Gastroesophageal sphincter (tissue), 4 donors: ENCODE measurements at regions not wholly inside any gene's neighbourhood (a gene's known extent, or its start where the extent isn't known, plus 50 kb on each side); places are given as distances from the start of the nearest gene placed in this dataset.

Source experiments
- ATAC-seq: fragments of 150-250 bp; one replicate; pipeline ENCODE4 v1.9.1; 2016; ENCODE audit warnings: mild to moderate bottlenecking, moderate library complexity
- H3K27ac ChIP-seq, 4 donors: fragments of 200-600 bp; sonication (generic) in 3 of 4; 1 replicate in 3 of 4; 2 replicates in 1 of 4; pipeline ENCODE4 v1.5.1; 2016 to 2019
- H3K27me3 ChIP-seq: fragments of 200-600 bp; sonication (generic); one replicate; pipeline ENCODE4 v1.5.1; 2019
- H3K36me3 ChIP-seq, 2 donors: fragments of 200-600 bp; sonication (generic); one replicate each; pipeline ENCODE4 v1.5.1; 2019; ENCODE audit warnings: control low read depth in 1 of 2
- H3K4me1 ChIP-seq, 3 donors: fragments of 200-600 bp; sonication (generic); 1 replicate in 2 of 3; 2 replicates in 1 of 3; pipeline ENCODE4 v1.5.1; 2016 to 2019; ENCODE audit warnings: control low read depth in 2 of 3
- H3K4me3 ChIP-seq, 2 donors: fragments of 200-600 bp; sonication (generic); one replicate each; pipeline ENCODE4 v1.5.1; 2019; ENCODE audit warnings: mild to moderate bottlenecking in 1 of 2, moderate library complexity in 1 of 2
- H3K9me3 ChIP-seq, 3 donors: fragments of 200-600 bp; sonication (generic); one replicate each; pipeline ENCODE4 v1.5.1; 2017 to 2019; ENCODE audit warnings: control low read depth in 2 of 3
- CTCF ChIP-seq, 4 experiments: fragments of 200-600 bp in 2 of 4; fragments of 450-650 bp in 2 of 4; sonication (generic) in 1 of 4; IDR thresholded peaks; one replicate each; pipeline ENCODE4 v1.5.1; 2017 to 2019; ENCODE audit warnings: antibody characterized with exemption in 4 of 4, mild to moderate bottlenecking in 2 of 4, moderate library complexity in 2 of 4
- EP300 ChIP-seq: sonication (generic); formaldehyde crosslinking; IDR thresholded peaks from one replicate; pipeline ENCODE4 v1.6.1; 2017; ENCODE audit warnings: antibody characterized with exemption, mild to moderate bottlenecking
- POLR2A ChIP-seq, 2 donors: fragments of 450-650 bp; IDR thresholded peaks; one replicate each; pipeline ENCODE4 v1.6.1; 2017; ENCODE audit warnings: antibody characterized with exemption in 2 of 2, mild to moderate bottlenecking in 2 of 2, moderate library complexity in 1 of 2
- POLR2AphosphoS5 ChIP-seq: sonication (generic); formaldehyde crosslinking; IDR thresholded peaks from one replicate; pipeline ENCODE4 v1.6.1; 2017; ENCODE audit warnings: antibody characterized with exemption
- WGBS, 2 donors: methylation state at CpG; one replicate each; pipeline ENCODE4 v1.1.5; 2018; ENCODE audit warnings: low coverage in 1 of 2; 5-methylcytosine and 5-hydroxymethylcytosine counted together

GRCh38 chr5:87645224-87645623 lies 232.5 kb upstream of the CCNH start:
- no peak for ATAC-seq
- TF ChIP-seq CTCF (IDR thresholded peaks at IDR 0.05) (no peak), POLR2AphosphoS5 (no peak), POLR2A (IDR thresholded peaks at IDR 0.05) (no peak), EP300 (no peak)
- 32 to 66% methylated on average over 3 of the region's 3 CpGs for WGBS, 2 donors
- Histone ChIP-seq H3K27me3 (no peaks in the 10 kb centered on the region), H3K4me3 (no peak overlapping the region), H3K4me1 (no peaks in the 10 kb centered on the region), H3K9me3 (no peaks in the 10 kb centered on the region), H3K27ac (no peak overlapping the region), H3K36me3 (no peaks in the 10 kb centered on the region)

GRCh38 chr5:87640902-87641301 lies 228.2 kb upstream of the CCNH start:
- no peaks in the 10 kb centered on the region for H3K4me1 ChIP-seq
- ATAC-seq = no peak
- TF ChIP-seq EP300 (no peak), POLR2AphosphoS5 (no peak), POLR2A (IDR thresholded peaks at IDR 0.05) (no peak), CTCF (IDR thresholded peaks at IDR 0.05) (no peak)
- H3K4me3 ChIP-seq = no peak overlapping the region
- H3K9me3 ChIP-seq = no peaks in the 10 kb centered on the region
- H3K36me3 ChIP-seq = no peaks in the 10 kb centered on the region
- H3K27ac ChIP-seq = no peak overlapping the region
- H3K27me3 ChIP-seq = no peaks in the 10 kb centered on the region

GRCh38 chr5:87627363-87627762 lies 214.6 kb upstream of the CCNH start:
- H3K9me3 ChIP-seq = no peaks in the 10 kb centered on the region
- H3K4me3 ChIP-seq = no peak overlapping the region
- no peak overlapping the region for H3K27ac ChIP-seq
- no peaks in the 10 kb centered on the region for H3K36me3 ChIP-seq
- H3K4me1 ChIP-seq = no peaks in the 10 kb centered on the region
- TF ChIP-seq CTCF (IDR thresholded peaks at IDR 0.05) = no peak
- TF ChIP-seq POLR2A (IDR thresholded peaks at IDR 0.05) = no peak
- TF ChIP-seq POLR2AphosphoS5 = no peak
- TF ChIP-seq EP300 = no peak
- H3K27me3 ChIP-seq = no peaks in the 10 kb centered on the region
- WGBS, 2 donors = 75 to 89% methylated on average over 1 of the region's 1 CpG
- no peak for ATAC-seq

- 11 to 35% methylated on average over 1 of the region's 1 CpG for WGBS, 2 donors
- no peak overlapping the region for H3K4me3 ChIP-seq
- ATAC-seq = no peak
- H3K36me3 ChIP-seq = no peaks in the 10 kb centered on the region
- H3K4me1 ChIP-seq = no peaks in the 10 kb centered on the region
- H3K27ac ChIP-seq = no peak overlapping the region
- no peaks in the 10 kb centered on the region for H3K9me3 ChIP-seq
- TF ChIP-seq EP300 (no peak), POLR2AphosphoS5 (no peak), CTCF (IDR thresholded peaks at IDR 0.05) (no peak), POLR2A (IDR thresholded peaks at IDR 0.05) (no peak)
- no peaks in the 10 kb centered on the region for H3K27me3 ChIP-seq
Measured at GRCh38 chr5:87608385-87608784, 195.7 kb upstream of the CCNH start.

GRCh38 chr5:87605663-87606062 lies 192.9 kb upstream of the CCNH start:
- WGBS, 2 donors = 71 to 75% methylated on average over 2 of the region's 2 CpGs
- H3K27me3 ChIP-seq = no peaks in the 10 kb centered on the region
- H3K4me3 ChIP-seq = no peak overlapping the region
- ATAC-seq = no peak
- no peaks in the 10 kb centered on the region for H3K36me3 ChIP-seq
- H3K4me1 ChIP-seq = no peaks in the 10 kb centered on the region
- TF ChIP-seq CTCF (IDR thresholded peaks at IDR 0.05) (no peak), POLR2AphosphoS5 (no peak), POLR2A (IDR thresholded peaks at IDR 0.05) (no peak), EP300 (no peak)
- no peaks in the 10 kb centered on the region for H3K9me3 ChIP-seq
- H3K27ac ChIP-seq = no peak overlapping the region
